Liver (tissue), 8 donors: ENCODE measurements at regions not wholly inside any gene's neighbourhood (a gene's known extent, or its start where the extent isn't known, plus 50 kb on each side); places are given as distances from the start of the nearest gene placed in this dataset.

Experiments
- DNase-seq: peaks from one replicate; pipeline ENCODE4 v3.0.0-alpha.2; 2017; ENCODE audit warnings: low spot score
- H3K27ac ChIP-seq, 2 donors: one replicate each; pipeline ENCODE4 v1.7.0; 2013; ENCODE audit warnings: inconsistent platforms in 2 of 2, low read length in 2 of 2, control low read depth in 1 of 2, low read depth in 1 of 2, mild to moderate bottlenecking in 1 of 2
- H3K27me3 ChIP-seq, 4 donors: one replicate each; pipeline versions ENCODE4 v1.6.1 to v1.7.0; 2013; ENCODE audit warnings: low read length in 3 of 4, inconsistent platforms in 1 of 4, mild to moderate bottlenecking in 1 of 4, moderate library complexity in 1 of 4; ENCODE audit not compliant: control insufficient read depth in 4 of 4, insufficient read depth in 4 of 4
- H3K36me3 ChIP-seq, 4 donors: one replicate each; pipeline versions ENCODE4 v1.6.1 to v1.7.0; 2013; ENCODE audit warnings: low read length in 3 of 4, mild to moderate bottlenecking in 3 of 4, low read depth in 1 of 4, moderate library complexity in 1 of 4; ENCODE audit not compliant: control insufficient read depth in 4 of 4, insufficient read depth in 3 of 4
- H3K4me1 ChIP-seq, 4 donors: one replicate each; pipeline versions ENCODE4 v1.6.1 to v1.7.0; 2013; ENCODE audit warnings: low read length in 3 of 4, mild to moderate bottlenecking in 3 of 4, moderate library complexity in 1 of 4; ENCODE audit not compliant: control insufficient read depth in 4 of 4, insufficient read depth in 4 of 4
- H3K4me3 ChIP-seq, 3 donors: one replicate each; pipeline versions ENCODE4 v1.6.1 to v1.7.0; 2013; ENCODE audit warnings: low read length in 3 of 3, control low read depth in 1 of 3, low read depth in 1 of 3, mild to moderate bottlenecking in 1 of 3
- H3K9ac ChIP-seq, 2 donors: one replicate each; pipeline ENCODE4 v1.7.0; 2013; ENCODE audit warnings: low read length in 2 of 2, mild to moderate bottlenecking in 2 of 2, moderate library complexity in 2 of 2, control low read depth in 1 of 2, low read depth in 1 of 2
- H3K9me3 ChIP-seq, 4 donors: one replicate each; pipeline versions ENCODE4 v1.6.1 to v1.7.0; 2013; ENCODE audit warnings: low read length in 3 of 4; ENCODE audit not compliant: control insufficient read depth in 4 of 4
- CTCF ChIP-seq: fragments of 150-350 bp; IDR thresholded peaks from 2 replicates; pipeline ENCODE4 v1.5.1; 2017; ENCODE audit warnings: improper control_type of control experiment, low read depth, low read length; ENCODE audit not compliant: missing input control
- EGR1 ChIP-seq, 2 donors: IDR thresholded peaks; 2 replicates each; pipeline ENCODE4 v1.6.1; 2016 to 2018; ENCODE audit warnings: antibody characterized with exemption in 2 of 2, low read depth in 2 of 2
- FOXA1 ChIP-seq: IDR thresholded peaks from 2 replicates; pipeline ENCODE4 v1.6.1; 2016; ENCODE audit warnings: antibody characterized with exemption
- FOXA2 ChIP-seq: IDR thresholded peaks from 2 replicates; pipeline ENCODE4 v1.6.1; 2016; ENCODE audit warnings: antibody characterized with exemption
- GABPA ChIP-seq, 2 donors: IDR thresholded peaks in 1 of 2; conservative IDR thresholded peaks in 1 of 2; 2 replicates each; pipeline ENCODE4 v1.6.1; 2016; ENCODE audit warnings: antibody characterized with exemption in 2 of 2, mild to moderate bottlenecking in 1 of 2, moderate library complexity in 1 of 2
- HNF4A ChIP-seq, 2 donors: conservative IDR thresholded peaks; 2 replicates each; pipeline ENCODE4 v1.6.1; 2016; ENCODE audit warnings: antibody characterized with exemption in 2 of 2, mild to moderate bottlenecking in 2 of 2
- JUND ChIP-seq, 2 donors: IDR thresholded peaks; 2 replicates each; pipeline ENCODE4 v1.6.1; 2016; ENCODE audit warnings: antibody characterized with exemption in 2 of 2
- MAX ChIP-seq: IDR thresholded peaks from 2 replicates; pipeline ENCODE4 v1.6.1; 2016; ENCODE audit warnings: antibody characterized with exemption
- NR2F2 ChIP-seq: IDR thresholded peaks from 2 replicates; pipeline ENCODE4 v1.6.1; 2016; ENCODE audit warnings: antibody characterized with exemption
- RAD21 ChIP-seq, 2 donors: IDR thresholded peaks; 2 replicates each; pipeline ENCODE4 v1.6.1; 2016; ENCODE audit warnings: antibody characterized with exemption in 2 of 2, mild to moderate bottlenecking in 2 of 2
- RXRA ChIP-seq, 2 donors: IDR thresholded peaks; 2 replicates each; pipeline ENCODE4 v1.6.1; 2017 to 2018; ENCODE audit warnings: antibody characterized with exemption in 2 of 2, mild to moderate bottlenecking in 1 of 2
- SP1 ChIP-seq: IDR thresholded peaks from 2 replicates; pipeline ENCODE4 v1.6.1; 2018; ENCODE audit warnings: antibody characterized with exemption, mild to moderate bottlenecking
- YY1 ChIP-seq: IDR thresholded peaks from 2 replicates; pipeline ENCODE4 v1.6.1; 2016; ENCODE audit warnings: antibody characterized with exemption, mild to moderate bottlenecking
- ZBTB33 ChIP-seq: IDR thresholded peaks from 2 replicates; pipeline ENCODE4 v1.6.1; 2016; ENCODE audit warnings: antibody characterized with exemption
- WGBS: extraction: QIAGEN DNeasy Blood & Tissue Kit; methylation state at CpG from one replicate; pipeline ENCODE4 v1.1.7; 2013; 5-methylcytosine and 5-hydroxymethylcytosine counted together
- TF ChIP-seq, protein P1 (sequence below): IDR thresholded peaks from 2 replicates; pipeline ENCODE4 v1.6.1; 2016; ENCODE audit warnings: antibody characterized with exemption, mild to moderate bottlenecking
- donor health status: healthy.
- donor health status: healthy.
- donor health status: healthy.
- donor health status: healthy.
- donor health status: healthy.

GRCh38 chr2:234235191-234235590 is 184.7 kb downstream of the SPP2 start:
- Histone ChIP-seq H3K4me1 (no peaks in the 10 kb centered on the region), H3K9ac (no peak overlapping the region), H3K4me3 (no peak overlapping the region), H3K9me3 (peaks cover 0 to 4% (median 0%) of the 10 kb centered on the region in 4 donors), H3K36me3 (no peaks in the 10 kb centered on the region), H3K27me3 (peaks cover 0 to 5% (median 0%) of the 10 kb centered on the region in 4 donors), H3K27ac (no peak overlapping the region)
- TF ChIP-seq FOXA1 (no peak), FOXA2 (no peak), EGR1 (IDR thresholded peaks at IDR 0.05; ENCODE audit: low read depth in 2 of 2) (no peak), HNF4A (conservative IDR thresholded peaks at IDR 0.05) (no peak), CTCF (no peak), MAX (no peak), ZBTB33 (no peak), YY1 (no peak), RXRA (IDR thresholded peaks at IDR 0.05) (no peak), RAD21 (IDR thresholded peaks at IDR 0.05) (no peak), SP1 (no peak)
- no peak for DNase-seq

DNA sequence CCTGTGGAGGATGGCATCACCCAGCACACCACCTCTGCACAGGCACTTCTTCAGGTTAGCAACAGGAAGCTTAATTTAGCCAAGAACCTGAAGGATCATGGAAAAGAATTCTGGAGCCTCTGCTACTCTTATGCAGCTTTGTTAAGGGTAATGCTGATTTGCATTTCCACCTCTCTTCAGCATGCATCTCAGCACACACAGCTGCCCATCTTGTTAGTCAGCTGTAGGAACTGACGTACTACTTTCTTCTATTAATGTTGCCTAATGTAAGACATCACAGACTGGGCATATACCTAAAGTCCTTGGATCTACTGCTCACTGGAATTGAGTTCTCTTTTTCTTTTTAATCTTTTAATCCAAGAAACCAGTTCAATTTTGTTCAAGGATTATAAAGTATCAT is 181.0 kb downstream of the SPP2 start:
- Histone ChIP-seq H3K9ac (no peak overlapping the region), H3K4me1 (no peaks in the 10 kb centered on the region), H3K27me3 (peaks cover 0 to 5% (median 0%) of the 10 kb centered on the region in 4 donors), H3K4me3 (no peak overlapping the region), H3K9me3 (no peaks in the 10 kb centered on the region), H3K36me3 (no peaks in the 10 kb centered on the region), H3K27ac (no peak overlapping the region)
- no peak for TF ChIP-seq ZBTB33
- no peak for TF ChIP-seq MAX
- no peak for TF ChIP-seq RAD21 (IDR thresholded peaks at IDR 0.05)
- no peak for TF ChIP-seq HNF4A (conservative IDR thresholded peaks at IDR 0.05)
- no peak for TF ChIP-seq FOXA2
- no peak for TF ChIP-seq FOXA1
- no peak for TF ChIP-seq NR2F2
- no peak for TF ChIP-seq JUND (IDR thresholded peaks at IDR 0.05)
- no peak for TF ChIP-seq EGR1 (IDR thresholded peaks at IDR 0.05; ENCODE audit: low read depth in 2 of 2)
- WGBS, result 97% methylated on average over 1 of the region's 1 CpG
- no peak for DNase-seq

GRCh38 chr2:234219046-234219310 is 168.5 kb downstream of the SPP2 start:
- Histone ChIP-seq H3K27ac (no peak overlapping the region), H3K36me3 (no peaks in the 10 kb centered on the region), H3K4me1 (no peaks in the 10 kb centered on the region), H3K27me3 (no peaks in the 10 kb centered on the region), H3K9ac (no peak overlapping the region), H3K4me3 (no peak overlapping the region), H3K9me3 (no peaks in the 10 kb centered on the region)
- WGBS, result 90% methylated on average over 4 of the region's 4 CpGs
- no peak for DNase-seq
- TF ChIP-seq GABPA (IDR thresholded peaks at IDR 0.05 in 1 of 2, conservative IDR thresholded peaks at IDR 0.05 in 1 of 2) (no peak), FOXA1 (no peak), SP1 (no peak)
- TF ChIP-seq, protein P1, sequence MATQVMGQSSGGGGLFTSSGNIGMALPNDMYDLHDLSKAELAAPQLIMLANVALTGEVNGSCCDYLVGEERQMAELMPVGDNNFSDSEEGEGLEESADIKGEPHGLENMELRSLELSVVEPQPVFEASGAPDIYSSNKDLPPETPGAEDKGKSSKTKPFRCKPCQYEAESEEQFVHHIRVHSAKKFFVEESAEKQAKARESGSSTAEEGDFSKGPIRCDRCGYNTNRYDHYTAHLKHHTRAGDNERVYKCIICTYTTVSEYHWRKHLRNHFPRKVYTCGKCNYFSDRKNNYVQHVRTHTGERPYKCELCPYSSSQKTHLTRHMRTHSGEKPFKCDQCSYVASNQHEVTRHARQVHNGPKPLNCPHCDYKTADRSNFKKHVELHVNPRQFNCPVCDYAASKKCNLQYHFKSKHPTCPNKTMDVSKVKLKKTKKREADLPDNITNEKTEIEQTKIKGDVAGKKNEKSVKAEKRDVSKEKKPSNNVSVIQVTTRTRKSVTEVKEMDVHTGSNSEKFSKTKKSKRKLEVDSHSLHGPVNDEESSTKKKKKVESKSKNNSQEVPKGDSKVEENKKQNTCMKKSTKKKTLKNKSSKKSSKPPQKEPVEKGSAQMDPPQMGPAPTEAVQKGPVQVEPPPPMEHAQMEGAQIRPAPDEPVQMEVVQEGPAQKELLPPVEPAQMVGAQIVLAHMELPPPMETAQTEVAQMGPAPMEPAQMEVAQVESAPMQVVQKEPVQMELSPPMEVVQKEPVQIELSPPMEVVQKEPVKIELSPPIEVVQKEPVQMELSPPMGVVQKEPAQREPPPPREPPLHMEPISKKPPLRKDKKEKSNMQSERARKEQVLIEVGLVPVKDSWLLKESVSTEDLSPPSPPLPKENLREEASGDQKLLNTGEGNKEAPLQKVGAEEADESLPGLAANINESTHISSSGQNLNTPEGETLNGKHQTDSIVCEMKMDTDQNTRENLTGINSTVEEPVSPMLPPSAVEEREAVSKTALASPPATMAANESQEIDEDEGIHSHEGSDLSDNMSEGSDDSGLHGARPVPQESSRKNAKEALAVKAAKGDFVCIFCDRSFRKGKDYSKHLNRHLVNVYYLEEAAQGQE, result no peak
